HS-5 (cell line): ENCODE measurements at regions not wholly inside any gene's neighbourhood (a gene's known extent, or its start where the extent isn't known, plus 50 kb on each side); places are given as distances from the start of the nearest gene placed in this dataset.

ENCODE experiments used
- DNase-seq: peaks from one replicate; pipeline ENCODE4 v3.0.0-alpha.2; 2012; ENCODE audit warnings: low read depth

GRCh38 chr6:153787341-153787606, 251.8 kb upstream of the OPRM1 start:
- no peak for DNase-seq

GRCh38 chr6:153781306-153781705, 257.7 kb upstream of the OPRM1 start:
- DNase-seq, result no peak

- DNase-seq, result no peak
Measured at GRCh38 chr6:153780011-153780410, 259.0 kb upstream of the OPRM1 start.

- no peak for DNase-seq
Measured at GRCh38 chr6:153778216-153778615, 260.8 kb upstream of the OPRM1 start.

- DNase-seq, result no peak
Measured at GRCh38 chr6:153771577-153771976, 267.5 kb upstream of the OPRM1 start.

- DNase-seq, result no peak
Measured at GRCh38 chr6:153767127-153767526, 271.9 kb upstream of the OPRM1 start.

- no peak for DNase-seq
Measured at GRCh38 chr6:153758516-153758915, 280.5 kb upstream of the OPRM1 start.

- no peak for DNase-seq
Measured at GRCh38 chr6:153735761-153736160, 303.3 kb upstream of the OPRM1 start.

- no peak for DNase-seq
Measured at GRCh38 chr6:153729189-153729588, 309.9 kb upstream of the OPRM1 start.

GRCh38 chr6:153727885-153728284, 311.2 kb upstream of the OPRM1 start:
- DNase-seq, result no peak

GRCh38 chr6:153725456-153725855, 313.6 kb upstream of the OPRM1 start:
- DNase-seq, result no peak

GRCh38 chr6:153720732-153721131, 318.3 kb upstream of the OPRM1 start:
- no peak for DNase-seq

GRCh38 chr6:153705429-153705828, 333.6 kb upstream of the OPRM1 start:
- DNase-seq, result no peak

GRCh38 chr6:153702671-153703070, 336.4 kb upstream of the OPRM1 start:
- peak; percentile 9 for DNase-seq

- DNase-seq, result peak; percentile 43
Measured at GRCh38 chr6:153698637-153699036, 340.4 kb upstream of the OPRM1 start.

GRCh38 chr6:153698001-153698400, 341.0 kb upstream of the OPRM1 start:
- no peak for DNase-seq

GRCh38 chr6:153677522-153677921, 361.5 kb upstream of the OPRM1 start:
- DNase-seq, result no peak

- DNase-seq, result no peak
Measured at GRCh38 chr6:153673750-153674149, 365.3 kb upstream of the OPRM1 start.

- no peak for DNase-seq
Measured at GRCh38 chr6:153673225-153673624, 365.8 kb upstream of the OPRM1 start.

- no peak for DNase-seq
Measured at GRCh38 chr6:153670403-153671026, 368.5 kb upstream of the OPRM1 start.

- no peak for DNase-seq
Measured at GRCh38 chr6:153668758-153669157, 370.3 kb upstream of the OPRM1 start.

GRCh38 chr6:153662982-153663381, 376.1 kb upstream of the OPRM1 start:
- DNase-seq, result no peak

GRCh38 chr6:153645326-153645725, 393.7 kb upstream of the OPRM1 start:
- DNase-seq, result no peak

- no peak for DNase-seq
Measured at GRCh38 chr6:153644000-153644399, 395.0 kb upstream of the OPRM1 start.

GRCh38 chr6:153634416-153634815, 404.6 kb upstream of the OPRM1 start:
- DNase-seq, result no peak
